NCI-H524 treated with DMSO at 0.1 percent for 48 hours (cell line): ENCODE measurements at regions not wholly inside any gene's neighbourhood (a gene's known extent, or its start where the extent isn't known, plus 50 kb on each side); places are given as distances from the start of the nearest gene placed in this dataset.

Source experiments
- DNase-seq: peaks from one replicate; lab custom pipeline; 2025; lab: John Stamatoyannopoulos, UW

DNA sequence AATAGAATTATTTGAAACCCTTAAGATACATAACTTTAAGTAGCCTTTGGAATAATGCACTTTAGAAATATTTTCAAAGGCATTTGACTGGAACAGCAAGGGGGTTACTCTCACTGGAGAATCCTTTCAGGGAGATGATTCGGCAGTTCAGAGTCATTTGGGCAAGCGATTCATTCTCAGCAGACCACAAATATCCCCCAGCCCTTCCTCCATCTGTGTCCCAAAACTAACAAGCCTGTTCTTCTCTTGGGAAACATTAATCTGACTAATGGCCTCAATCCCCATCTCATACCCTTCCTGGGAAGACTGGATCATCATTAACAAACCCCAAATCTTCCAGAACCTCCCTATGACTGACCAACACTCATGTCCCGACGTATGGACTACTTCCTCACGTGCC is 65.8 kb upstream of the S1PR3 start:
- no peak for DNase-seq

DNA sequence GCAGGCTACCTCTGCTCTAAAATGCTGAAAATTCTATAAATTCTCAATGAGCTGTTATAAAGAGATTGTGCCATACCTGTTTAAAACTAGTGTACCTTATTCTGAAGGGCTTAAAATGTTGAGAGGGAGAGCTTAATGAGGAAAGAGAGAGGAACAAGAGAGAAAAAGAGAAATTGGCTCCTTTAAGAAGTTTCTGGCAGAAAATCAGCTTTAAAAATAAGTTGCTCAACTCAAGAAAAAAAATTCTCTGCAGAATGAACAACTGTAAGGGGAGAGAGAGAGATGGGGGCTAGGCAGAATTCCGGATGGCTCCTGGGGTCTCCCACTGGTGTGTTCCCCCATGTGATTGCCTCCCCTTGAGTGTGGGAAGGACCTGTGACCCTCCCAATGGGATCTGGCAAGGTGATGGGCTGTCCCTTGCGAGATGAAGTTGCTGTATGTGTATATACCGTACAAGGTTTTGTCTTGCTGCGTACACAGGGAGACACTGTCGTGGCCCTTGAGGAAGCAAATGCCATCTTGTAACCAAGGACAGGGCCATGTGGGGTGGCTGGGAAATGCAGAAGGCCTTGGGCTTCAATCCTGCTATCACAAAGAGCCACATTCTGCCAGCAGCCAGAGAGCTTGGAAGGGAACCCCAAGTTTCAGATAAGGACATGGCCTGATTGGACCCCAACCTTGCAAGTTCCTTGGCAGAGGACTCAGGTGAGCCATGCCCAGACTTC is 64.3 kb upstream of the S1PR3 start:
- no peak for DNase-seq

GRCh38 chr9:88927510-88927909 is 63.8 kb upstream of the S1PR3 start:
- no peak for DNase-seq

DNA sequence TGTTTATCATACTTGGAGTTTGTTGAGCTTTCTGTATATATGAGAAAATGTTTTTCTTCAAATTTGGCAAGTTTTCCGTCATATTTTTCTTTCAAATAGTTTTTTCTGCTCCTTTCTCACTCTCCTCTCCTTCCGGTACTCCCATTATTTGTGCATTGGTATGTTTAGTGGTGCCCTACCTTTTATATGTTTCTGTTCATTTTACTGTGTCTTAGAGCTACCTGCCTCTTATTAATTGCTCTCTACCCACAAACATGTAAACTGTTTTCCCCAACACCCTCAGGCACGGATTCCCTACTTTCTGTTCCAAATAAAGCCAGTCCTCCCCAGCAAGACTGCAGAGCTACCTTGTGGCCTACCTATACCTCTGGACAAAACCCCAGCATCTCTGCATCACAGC is 60.6 kb upstream of the S1PR3 start:
- DNase-seq: no peak

GRCh38 chr9:88932766-88933165 is 58.5 kb upstream of the S1PR3 start:
- no peak for DNase-seq

DNA sequence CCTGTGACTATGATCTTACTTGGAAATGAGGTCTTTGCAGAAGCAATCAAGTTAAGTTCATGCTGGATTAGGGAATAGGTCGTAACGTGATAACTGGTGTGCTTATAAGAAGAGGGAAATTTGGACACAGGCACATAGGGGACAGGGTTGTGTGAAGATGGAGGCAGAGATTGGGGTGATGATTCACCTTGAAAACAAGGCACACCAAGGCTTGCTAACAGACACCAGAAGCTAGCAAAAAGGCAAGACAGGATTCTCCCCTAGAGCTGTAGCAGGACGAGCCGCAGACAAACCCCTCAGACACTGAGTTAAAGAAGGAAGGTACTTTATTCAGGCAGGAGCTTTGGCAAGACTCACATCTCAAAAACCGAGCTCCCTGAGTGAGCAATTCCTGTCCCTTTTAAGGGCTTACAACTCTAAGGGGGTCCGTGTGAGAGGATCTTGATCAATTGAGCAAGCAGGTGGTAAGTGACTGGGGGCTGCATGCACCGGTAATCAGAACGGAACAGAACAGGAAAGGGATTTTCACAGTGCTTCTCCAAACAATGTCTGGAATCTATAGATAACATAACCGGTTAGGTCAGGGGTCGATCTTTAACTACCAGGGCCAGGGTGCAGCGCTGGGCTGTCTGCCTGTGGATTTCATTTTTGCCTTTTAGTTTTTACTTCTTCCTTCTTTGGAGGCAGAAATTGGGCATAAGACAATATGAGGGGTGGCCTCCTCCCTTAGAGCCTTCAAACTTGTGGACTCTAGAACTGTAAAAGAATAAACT is 57.5 kb upstream of the S1PR3 start:
- no peak for DNase-seq

DNA sequence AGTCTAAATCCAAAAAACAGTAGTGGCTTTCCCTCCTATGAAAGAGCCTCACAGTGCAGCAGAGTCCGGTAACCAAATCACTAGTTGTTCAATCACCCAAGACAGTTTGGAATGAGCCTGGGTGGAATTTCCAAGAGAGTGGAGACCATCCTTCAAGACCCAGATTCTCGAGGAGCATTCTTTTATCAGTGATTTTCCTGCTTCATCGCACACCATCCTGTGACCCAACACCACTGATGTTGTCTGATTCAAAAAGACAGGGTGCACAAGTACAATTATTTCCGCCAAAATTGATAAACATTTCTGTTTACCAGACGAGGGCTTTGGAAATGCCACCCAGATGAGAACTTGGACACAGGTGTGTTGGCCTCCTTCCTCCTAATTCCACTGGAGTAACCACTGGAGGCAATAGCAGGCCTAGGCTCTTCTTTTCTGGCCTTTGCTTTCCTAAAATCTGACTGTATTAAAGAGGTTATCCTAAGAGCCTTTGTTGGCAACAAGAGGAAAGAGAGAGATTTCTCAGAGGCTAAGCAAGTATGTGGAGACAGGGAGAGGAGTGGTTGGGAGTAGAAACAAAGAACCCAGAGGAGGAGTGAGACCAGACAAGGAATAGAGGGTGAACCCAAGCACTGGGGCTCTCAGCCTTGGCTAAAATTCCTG is 56.3 kb upstream of the S1PR3 start:
- DNase-seq: no peak

- DNase-seq: no peak
These were observed 55.1 kb upstream of the S1PR3 start for GRCh38 chr9:88936132-88936531.

GRCh38 chr9:88936668-88937067 is 54.6 kb upstream of the S1PR3 start:
- DNase-seq: no peak

DNA sequence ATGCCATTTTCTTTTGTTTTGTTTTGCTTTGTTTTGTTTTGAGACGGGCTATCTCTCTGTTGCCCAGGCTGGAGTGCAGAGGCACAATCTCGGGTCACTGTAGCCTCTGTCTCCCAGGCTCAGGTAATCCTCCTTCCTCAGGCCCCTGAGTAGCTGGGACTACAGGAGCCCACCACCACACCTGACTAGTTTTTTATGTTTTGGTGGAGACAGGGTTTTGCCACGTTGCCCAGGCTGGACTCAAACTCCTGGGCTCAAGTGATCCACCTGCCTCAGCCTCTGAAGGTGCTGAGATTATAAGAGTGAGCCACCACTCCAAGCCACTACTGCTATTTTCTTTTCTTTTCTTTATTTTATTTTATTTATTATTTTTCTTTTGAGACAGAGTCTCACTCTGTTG is 54.0 kb upstream of the S1PR3 start:
- no peak for DNase-seq

- DNase-seq: no peak
These were observed 53.1 kb upstream of the S1PR3 start for GRCh38 chr9:88938189-88938588.
